Tibial artery (tissue), 4 donors: ENCODE measurements at regions not wholly inside any gene's neighbourhood (a gene's known extent, or its start where the extent isn't known, plus 50 kb on each side); places are given as distances from the start of the nearest gene placed in this dataset.

Source experiments
- DNase-seq, 2 donors: peaks; one replicate each; pipeline ENCODE4 v3.0.0-alpha.2; 2019
- H3K27ac ChIP-seq, 2 donors: fragments of 200-600 bp; sonication (generic) in 1 of 2; 1 replicate in 1 of 2; 2 replicates in 1 of 2; pipeline ENCODE4 v1.5.1; 2018 to 2019; ENCODE audit warnings: mild to moderate bottlenecking in 1 of 2
- H3K27me3 ChIP-seq, 2 donors: fragments of 200-600 bp; sonication (generic) in 1 of 2; one replicate each; pipeline versions ENCODE4 v1.5.1 to v1.6.0; 2016 to 2019
- H3K36me3 ChIP-seq, 3 donors: fragments of 200-600 bp; sonication (generic) in 2 of 3; one replicate each; pipeline ENCODE4 v1.5.1; 2016 to 2019; ENCODE audit warnings: mild to moderate bottlenecking in 2 of 3
- H3K4me1 ChIP-seq, 4 donors: fragments of 200-600 bp; sonication (generic) in 2 of 4; 1 replicate in 3 of 4; 2 replicates in 1 of 4; pipeline ENCODE4 v1.5.1; 2016 to 2019
- H3K4me3 ChIP-seq, 2 donors: fragments of 200-600 bp; sonication (generic) in 1 of 2; 1 replicate in 1 of 2; 2 replicates in 1 of 2; pipeline ENCODE4 v1.5.1; 2018 to 2019; ENCODE audit warnings: mild to moderate bottlenecking in 2 of 2
- H3K9me3 ChIP-seq, 3 donors: fragments of 200-600 bp; sonication (generic) in 1 of 3; one replicate each; pipeline ENCODE4 v1.5.1; 2016 to 2019
- intact Hi-C: fragments of 100-400 bp; cut with DNase I; formaldehyde crosslinking; loops from one replicate; pipeline ENCODE4 v1.15.0; 2023; ENCODE audit warnings: low total_unique reads
- TF ChIP-seq, protein P1 (sequence below), 2 experiments: fragments of 200-600 bp in 1 of 2; fragments of 450-650 bp in 1 of 2; IDR thresholded peaks; one replicate each; pipeline ENCODE4 v1.5.1; 2017 to 2019; ENCODE audit warnings: antibody characterized with exemption in 2 of 2, mild to moderate bottlenecking in 1 of 2, moderate library complexity in 1 of 2

DNA sequence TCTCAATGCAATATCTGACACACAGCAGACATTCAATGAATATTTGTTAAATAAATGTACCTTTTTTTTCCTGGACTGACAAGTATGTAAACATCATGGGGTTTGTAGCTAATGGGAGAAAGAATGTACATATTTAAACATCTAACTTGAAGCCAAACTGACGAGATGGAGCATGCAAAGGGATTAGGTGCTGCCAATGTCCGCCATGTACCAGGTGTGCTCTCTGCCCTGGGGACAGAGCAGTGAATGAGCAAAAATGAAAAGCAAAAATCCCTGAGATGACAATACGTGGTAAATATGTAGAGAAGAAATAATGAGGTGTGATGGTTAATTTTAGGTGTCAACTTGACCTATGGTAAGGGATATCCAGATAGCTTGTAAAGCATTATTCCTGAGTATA, 247.4 kb upstream of the CELF4 start:
- Histone ChIP-seq H3K36me3 (no peaks in the 10 kb centered on the region), H3K9me3 (no peaks in the 10 kb centered on the region), H3K4me1 (no peaks in the 10 kb centered on the region), H3K27ac (no peak overlapping the region), H3K27me3 (no peaks in the 10 kb centered on the region), H3K4me3 (no peak overlapping the region)
- intact Hi-C loops = no loop called here
- TF ChIP-seq, protein P1, sequence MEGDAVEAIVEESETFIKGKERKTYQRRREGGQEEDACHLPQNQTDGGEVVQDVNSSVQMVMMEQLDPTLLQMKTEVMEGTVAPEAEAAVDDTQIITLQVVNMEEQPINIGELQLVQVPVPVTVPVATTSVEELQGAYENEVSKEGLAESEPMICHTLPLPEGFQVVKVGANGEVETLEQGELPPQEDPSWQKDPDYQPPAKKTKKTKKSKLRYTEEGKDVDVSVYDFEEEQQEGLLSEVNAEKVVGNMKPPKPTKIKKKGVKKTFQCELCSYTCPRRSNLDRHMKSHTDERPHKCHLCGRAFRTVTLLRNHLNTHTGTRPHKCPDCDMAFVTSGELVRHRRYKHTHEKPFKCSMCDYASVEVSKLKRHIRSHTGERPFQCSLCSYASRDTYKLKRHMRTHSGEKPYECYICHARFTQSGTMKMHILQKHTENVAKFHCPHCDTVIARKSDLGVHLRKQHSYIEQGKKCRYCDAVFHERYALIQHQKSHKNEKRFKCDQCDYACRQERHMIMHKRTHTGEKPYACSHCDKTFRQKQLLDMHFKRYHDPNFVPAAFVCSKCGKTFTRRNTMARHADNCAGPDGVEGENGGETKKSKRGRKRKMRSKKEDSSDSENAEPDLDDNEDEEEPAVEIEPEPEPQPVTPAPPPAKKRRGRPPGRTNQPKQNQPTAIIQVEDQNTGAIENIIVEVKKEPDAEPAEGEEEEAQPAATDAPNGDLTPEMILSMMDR (IDR thresholded peaks at IDR 0.05) = no peak
- no peak for DNase-seq

DNA sequence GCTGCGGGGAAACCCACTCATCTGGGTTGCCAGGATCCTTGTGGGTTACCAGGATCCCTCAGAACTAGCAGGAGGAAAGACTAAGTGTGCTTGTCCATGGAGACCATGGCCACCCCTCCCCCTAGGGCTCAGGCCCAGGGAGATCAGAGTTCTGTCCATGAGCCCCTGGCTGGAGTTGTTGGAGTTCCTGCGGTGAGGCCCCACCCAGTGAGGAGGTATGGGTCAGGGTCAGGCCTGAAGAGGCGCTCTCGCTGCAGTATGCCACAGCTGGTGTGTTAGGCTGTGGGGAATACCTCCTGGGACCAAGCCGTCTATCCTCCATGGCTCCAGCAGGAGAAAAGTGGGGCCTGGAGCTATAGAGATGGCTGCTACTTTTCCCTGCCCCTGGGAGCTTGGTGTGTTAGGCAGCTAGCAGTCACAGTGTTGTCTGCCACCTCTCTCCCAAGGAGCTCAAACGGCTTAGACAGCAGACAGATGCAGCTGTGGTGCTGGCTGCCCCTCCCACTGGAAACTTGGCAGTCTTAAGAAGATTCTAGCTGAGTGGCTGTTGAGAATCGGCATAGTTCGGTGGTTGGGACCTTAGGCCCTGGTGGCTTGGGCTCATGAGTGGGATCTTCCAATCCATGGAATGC, 240.3 kb upstream of the CELF4 start:
- Histone ChIP-seq H3K9me3 (no peaks in the 10 kb centered on the region), H3K27ac (no peak overlapping the region), H3K36me3 (no peaks in the 10 kb centered on the region), H3K27me3 (no peaks in the 10 kb centered on the region), H3K4me1 (no peaks in the 10 kb centered on the region), H3K4me3 (no peak overlapping the region)
- TF ChIP-seq, protein P1 (IDR thresholded peaks at IDR 0.05) = no peak
- DNase-seq = no peak
- intact Hi-C loops = no loop called here

- intact Hi-C loops = no loop called here
- no peaks in the 10 kb centered on the region for H3K27me3 ChIP-seq
Observed at GRCh38 chr18:37796823-37797349, 231.3 kb upstream of the CELF4 start.

DNA sequence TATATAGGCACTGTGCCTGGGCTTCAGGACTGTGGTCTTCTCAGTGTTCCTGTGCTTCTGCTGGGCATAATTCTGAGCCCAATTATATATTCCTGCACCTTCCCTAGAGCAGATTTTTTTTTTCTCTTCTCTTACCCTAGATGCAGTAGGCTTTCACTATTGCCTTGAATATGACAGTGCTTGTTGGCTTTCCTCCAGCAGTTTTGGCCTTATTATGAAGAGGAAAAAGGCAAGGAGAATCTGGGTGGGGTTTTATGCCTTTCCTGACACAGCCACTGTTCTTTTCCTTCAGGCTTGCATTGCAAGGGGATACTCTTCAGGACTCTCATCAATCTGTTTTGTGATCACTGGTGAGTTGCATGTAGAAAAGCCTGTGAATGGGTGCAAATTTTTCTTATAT, 221.9 kb upstream of the CELF4 start:
- DNase-seq = no peak
- Histone ChIP-seq H3K27me3 (no peaks in the 10 kb centered on the region), H3K36me3 (no peaks in the 10 kb centered on the region), H3K4me3 (no peak overlapping the region), H3K4me1 (no peaks in the 10 kb centered on the region), H3K27ac (no peak overlapping the region), H3K9me3 (no peaks in the 10 kb centered on the region)
- TF ChIP-seq, protein P1 (IDR thresholded peaks at IDR 0.05) = no peak
- intact Hi-C loops = no loop called here

More at GRCh38 chr18:37796823-37797349, 231.3 kb upstream of the CELF4 start:
- no peaks in the 10 kb centered on the region for H3K4me1 ChIP-seq
- H3K9me3 ChIP-seq = no peaks in the 10 kb centered on the region
- TF ChIP-seq, protein P1 (IDR thresholded peaks at IDR 0.05) = no peak
- DNase-seq = no peak
- H3K4me3 ChIP-seq = no peak overlapping the region
- H3K27ac ChIP-seq = no peak overlapping the region
- H3K36me3 ChIP-seq = no peaks in the 10 kb centered on the region

- Histone ChIP-seq H3K9me3 (no peaks in the 10 kb centered on the region), H3K27me3 (no peaks in the 10 kb centered on the region), H3K4me3 (no peak overlapping the region), H3K4me1 (no peaks in the 10 kb centered on the region), H3K27ac (no peak overlapping the region), H3K36me3 (no peaks in the 10 kb centered on the region)
- TF ChIP-seq, protein P1 (IDR thresholded peaks at IDR 0.05) = no peak
- intact Hi-C loops = no loop called here
- no peak for DNase-seq
Observed at GRCh38 chr18:37783771-37784170, 218.2 kb upstream of the CELF4 start.
